Hepatocyte (in vitro differentiated cells): ENCODE measurements at regions not wholly inside any gene's neighbourhood (a gene's known extent, or its start where the extent isn't known, plus 50 kb on each side); places are given as distances from the start of the nearest gene placed in this dataset.

Source experiments
- CTCF ChIP-seq: fragments of 200-600 bp; sonication (generic); IDR thresholded peaks from 2 replicates; pipeline ENCODE4 v1.5.1; 2016; ENCODE audit warnings: antibody characterized with exemption, mild to moderate bottlenecking; ENCODE audit not compliant: poor library complexity
- EZH2 ChIP-seq: fragments of 200-600 bp; sonication (generic); IDR thresholded peaks from 2 replicates; pipeline ENCODE4 v1.6.1; 2016; ENCODE audit warnings: antibody characterized with exemption, mild to moderate bottlenecking, borderline replicate concordance
- EZH2phosphoT487 ChIP-seq: fragments of 200-600 bp; sonication (generic); IDR thresholded peaks from one replicate; pipeline ENCODE4 v1.6.1; 2018; ENCODE audit warnings: antibody characterized with exemption, mild to moderate bottlenecking, low read depth, moderate library complexity; ENCODE audit not compliant: unreplicated experiment, severe bottlenecking

GRCh38 chr4:126182336-126182735, 867.6 kb downstream of the FAT4 start:
- TF ChIP-seq CTCF = no peak
- no peak for TF ChIP-seq EZH2
- no peak for TF ChIP-seq EZH2phosphoT487
